ENCODE measurements at regions not wholly inside any gene's neighbourhood (a gene's known extent, or its start where the extent isn't known, plus 50 kb on each side); places are given as distances from the start of the nearest gene placed in this dataset.

GRCh38 chr11:26254378-26254777 is 77.6 kb upstream of the ANO3 start:
- Histone ChIP-seq H3K36me3 (ENCODE audit: control insufficient read depth, low read depth, low read length) (no peaks in the 10 kb centered on the region), H3K4me1 (ENCODE audit: control insufficient read depth, low read depth, low read length) (no peaks in the 10 kb centered on the region), H3K4me3 (ENCODE audit: low read length) (no peak overlapping the region), H3K27me3 (ENCODE audit: control insufficient read depth, insufficient read depth, low read length) (no peaks in the 10 kb centered on the region), H3K27ac (ENCODE audit: low read length) (no peak overlapping the region), H3K9ac (ENCODE audit: low read length) (no peak overlapping the region), H3K9me3 (ENCODE audit: control insufficient read depth, low read depth, low read length) (no peaks in the 10 kb centered on the region)

GRCh38 chr11:26263769-26264168 is 68.2 kb upstream of the ANO3 start:
- H3K4me3 ChIP-seq (ENCODE audit: low read length) = no peak overlapping the region

GRCh38 chr11:26264266-26264665 is 67.7 kb upstream of the ANO3 start:
- H3K27ac ChIP-seq (ENCODE audit: low read length) = no peak overlapping the region
- H3K36me3 ChIP-seq (ENCODE audit: control insufficient read depth, low read depth, low read length) = no peaks in the 10 kb centered on the region
- H3K9ac ChIP-seq (ENCODE audit: low read length) = no peak overlapping the region
- no peaks in the 10 kb centered on the region for H3K4me1 ChIP-seq (ENCODE audit: control insufficient read depth, low read depth, low read length)
- no peaks in the 10 kb centered on the region for H3K9me3 ChIP-seq (ENCODE audit: control insufficient read depth, low read depth, low read length)
- H3K27me3 ChIP-seq (ENCODE audit: control insufficient read depth, insufficient read depth, low read length) = no peaks in the 10 kb centered on the region
- H3K4me3 ChIP-seq (ENCODE audit: low read length) = no peak overlapping the region

More at GRCh38 chr11:26263769-26264168, 68.2 kb upstream of the ANO3 start:
- Histone ChIP-seq H3K9ac (ENCODE audit: low read length) (no peak overlapping the region), H3K27me3 (ENCODE audit: control insufficient read depth, insufficient read depth, low read length) (no peaks in the 10 kb centered on the region), H3K36me3 (ENCODE audit: control insufficient read depth, low read depth, low read length) (no peaks in the 10 kb centered on the region), H3K9me3 (ENCODE audit: control insufficient read depth, low read depth, low read length) (no peaks in the 10 kb centered on the region), H3K4me1 (ENCODE audit: control insufficient read depth, low read depth, low read length) (no peaks in the 10 kb centered on the region), H3K27ac (ENCODE audit: low read length) (no peak overlapping the region)

- Histone ChIP-seq H3K4me1 (ENCODE audit: control insufficient read depth, low read depth, low read length) (peaks cover 12% of the 10 kb centered on the region), H3K4me3 (ENCODE audit: low read length) (no peak overlapping the region), H3K9ac (ENCODE audit: low read length) (no peak overlapping the region), H3K9me3 (ENCODE audit: control insufficient read depth, low read depth, low read length) (no peaks in the 10 kb centered on the region), H3K27ac (ENCODE audit: low read length) (no peak overlapping the region), H3K36me3 (ENCODE audit: control insufficient read depth, low read depth, low read length) (no peaks in the 10 kb centered on the region), H3K27me3 (ENCODE audit: control insufficient read depth, insufficient read depth, low read length) (no peaks in the 10 kb centered on the region)
Measured at GRCh38 chr11:26268980-26269660, 62.8 kb upstream of the ANO3 start.

GRCh38 chr11:26271666-26272065 is 60.3 kb upstream of the ANO3 start:
- Histone ChIP-seq H3K27ac (ENCODE audit: low read length) (no peak overlapping the region), H3K9me3 (ENCODE audit: control insufficient read depth, low read depth, low read length) (no peaks in the 10 kb centered on the region), H3K9ac (ENCODE audit: low read length) (no peak overlapping the region), H3K4me3 (ENCODE audit: low read length) (no peak overlapping the region), H3K36me3 (ENCODE audit: control insufficient read depth, low read depth, low read length) (no peaks in the 10 kb centered on the region), H3K27me3 (ENCODE audit: control insufficient read depth, insufficient read depth, low read length) (no peaks in the 10 kb centered on the region), H3K4me1 (ENCODE audit: control insufficient read depth, low read depth, low read length) (peaks cover 16% of the 10 kb centered on the region)

GRCh38 chr11:26276798-26277424 is 55.0 kb upstream of the ANO3 start:
- Histone ChIP-seq H3K9ac (ENCODE audit: low read length) (no peak overlapping the region), H3K27me3 (ENCODE audit: control insufficient read depth, insufficient read depth, low read length) (no peaks in the 10 kb centered on the region), H3K4me1 (ENCODE audit: control insufficient read depth, low read depth, low read length) (peaks cover 7% of the 10 kb centered on the region), H3K36me3 (ENCODE audit: control insufficient read depth, low read depth, low read length) (no peaks in the 10 kb centered on the region), H3K27ac (ENCODE audit: low read length) (no peak overlapping the region), H3K9me3 (ENCODE audit: control insufficient read depth, low read depth, low read length) (no peaks in the 10 kb centered on the region), H3K4me3 (ENCODE audit: low read length) (no peak overlapping the region)

GRCh38 chr11:26278354-26278753 is 53.6 kb upstream of the ANO3 start:
- no peak overlapping the region for H3K4me3 ChIP-seq (ENCODE audit: low read length)
- no peaks in the 10 kb centered on the region for H3K27me3 ChIP-seq (ENCODE audit: control insufficient read depth, insufficient read depth, low read length)
- H3K27ac ChIP-seq (ENCODE audit: low read length) = no peak overlapping the region
- no peaks in the 10 kb centered on the region for H3K9me3 ChIP-seq (ENCODE audit: control insufficient read depth, low read depth, low read length)
- H3K4me1 ChIP-seq (ENCODE audit: control insufficient read depth, low read depth, low read length) = peaks cover 4% of the 10 kb centered on the region
- H3K36me3 ChIP-seq (ENCODE audit: control insufficient read depth, low read depth, low read length) = no peaks in the 10 kb centered on the region
- H3K9ac ChIP-seq (ENCODE audit: low read length) = no peak overlapping the region

All from iPS-18a (cell line).